Endodermal cell (in vitro differentiated cells): ENCODE measurements at regions not wholly inside any gene's neighbourhood (a gene's known extent, or its start where the extent isn't known, plus 50 kb on each side); places are given as distances from the start of the nearest gene placed in this dataset.

Experiments
- DNase-seq: peaks from one replicate; pipeline ENCODE4 v3.0.0-alpha.2; 2017
- H3K27ac ChIP-seq: 2 replicates; pipeline ENCODE4 v1.5.1; 2013; ENCODE audit warnings: mild to moderate bottlenecking, low read depth, low read length, moderate library complexity
- H3K27me3 ChIP-seq: 2 replicates; pipeline ENCODE4 v1.6.1; 2013; ENCODE audit warnings: mild to moderate bottlenecking, low read length, moderate library complexity; ENCODE audit not compliant: insufficient read depth, control insufficient read depth, poor library complexity, severe bottlenecking
- H3K36me3 ChIP-seq: 2 replicates; pipeline ENCODE4 v1.7.0; 2013; ENCODE audit warnings: mild to moderate bottlenecking, low read length, moderate library complexity; ENCODE audit not compliant: control insufficient read depth, insufficient read depth
- H3K4me1 ChIP-seq: one replicate; pipeline ENCODE4 v1.7.0; 2013; ENCODE audit warnings: low read length; ENCODE audit not compliant: control insufficient read depth, insufficient read depth
- H3K4me3 ChIP-seq: 2 replicates; pipeline ENCODE4 v1.5.1; 2013; ENCODE audit warnings: mild to moderate bottlenecking, low read length, moderate library complexity
- H3K9ac ChIP-seq: 2 replicates; pipeline ENCODE4 v1.6.1; 2013; ENCODE audit warnings: mild to moderate bottlenecking, low read length, moderate library complexity; ENCODE audit not compliant: poor library complexity, severe bottlenecking; ENCODE audit errors: extremely low read depth
- H3K9me3 ChIP-seq: 2 replicates; pipeline ENCODE4 v1.6.1; 2013; ENCODE audit warnings: mild to moderate bottlenecking, low read length, moderate library complexity; ENCODE audit not compliant: control insufficient read depth
- H3K27ac Mint-ChIP-seq: 2 replicates; pipeline ENCODE4 v1.8.0; 2020; ENCODE audit warnings: mixed read lengths
- H3K27me3 Mint-ChIP-seq: 2 replicates; pipeline ENCODE4 v1.8.0; 2021; ENCODE audit warnings: mild to moderate bottlenecking, mixed read lengths; ENCODE audit not compliant: insufficient read depth
- H3K36me3 Mint-ChIP-seq: 2 replicates; pipeline ENCODE4 v1.8.0; 2020; ENCODE audit warnings: low read depth, mixed read lengths
- H3K4me1 Mint-ChIP-seq: 2 replicates; pipeline ENCODE4 v1.8.0; 2020; ENCODE audit warnings: mixed read lengths
- H3K4me3 Mint-ChIP-seq: 2 replicates; pipeline ENCODE4 v1.8.0; 2020; ENCODE audit warnings: mild to moderate bottlenecking, moderate library complexity, mixed read lengths
- H3K9me3 Mint-ChIP-seq: 2 replicates; pipeline ENCODE4 v1.8.0; 2020; ENCODE audit warnings: mild to moderate bottlenecking, mixed read lengths
- CTCF ChIP-seq: fragments of 200-600 bp; sonication (generic); conservative IDR thresholded peaks from 2 replicates; pipeline ENCODE4 v1.5.0; 2021; ENCODE audit warnings: antibody characterized with exemption, mild to moderate bottlenecking
- WGBS, 2 experiments: methylation state at CpG; one replicate each; pipeline versions ENCODE4 v1.1.5 to v1.1.7; 2013; ENCODE audit warnings: missing lambda C conversion rate in 2 of 2, mixed read lengths in 1 of 2; ENCODE audit not compliant: insufficient coverage in 1 of 2, insufficient read length in 1 of 2; 5-methylcytosine and 5-hydroxymethylcytosine counted together

- H3K9ac ChIP-seq: no peak overlapping the region
- no peak for TF ChIP-seq CTCF
- H3K27ac Mint-ChIP-seq: no peak overlapping the region
- peaks cover 2% of the 10 kb centered on the region for H3K36me3 Mint-ChIP-seq
- H3K9me3 Mint-ChIP-seq: peaks cover 31% of the 10 kb centered on the region
- H3K27me3 Mint-ChIP-seq: no peaks in the 10 kb centered on the region
- no peaks in the 10 kb centered on the region for H3K36me3 ChIP-seq
- H3K4me3 Mint-ChIP-seq: no peak overlapping the region
- H3K27ac ChIP-seq: no peak overlapping the region
- H3K9me3 ChIP-seq: peaks cover 14% of the 10 kb centered on the region
- H3K4me1 Mint-ChIP-seq: no peaks in the 10 kb centered on the region
- 74 to 77% methylated on average over 6 of the region's 6 CpGs for WGBS, 2 experiments
- H3K27me3 ChIP-seq: no peaks in the 10 kb centered on the region
- H3K4me3 ChIP-seq: no peak overlapping the region
- no peaks in the 10 kb centered on the region for H3K4me1 ChIP-seq
- DNase-seq: no peak
Observed at GRCh38 chr11:98243897-98244296, 776.9 kb upstream of the CNTN5 start.

DNA sequence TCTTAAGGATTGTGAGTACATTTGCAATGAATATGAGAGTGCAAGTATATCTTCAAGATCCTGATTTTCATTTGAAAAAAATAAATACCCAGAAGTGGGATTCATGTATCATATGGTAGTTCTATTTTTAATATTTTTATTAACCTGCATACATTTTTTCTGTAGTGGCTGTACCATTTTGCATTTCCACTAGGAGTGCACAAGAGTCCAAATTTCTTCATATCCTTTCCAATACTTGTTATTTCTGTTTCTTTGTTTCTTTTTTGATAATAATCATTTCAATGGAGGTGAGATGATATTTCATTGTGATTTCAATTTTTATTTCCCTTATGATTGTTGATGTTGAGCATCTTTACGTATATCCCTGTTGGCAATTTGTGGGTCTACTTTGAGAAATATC lies 759.8 kb upstream of the CNTN5 start:
- H3K4me1 Mint-ChIP-seq: no peaks in the 10 kb centered on the region
- no CpG with 5 or more reads among the region's 1 CpG for WGBS, 2 experiments
- Histone ChIP-seq H3K27me3 (no peaks in the 10 kb centered on the region), H3K4me1 (no peaks in the 10 kb centered on the region), H3K9me3 (no peaks in the 10 kb centered on the region), H3K9ac (no peak overlapping the region), H3K27ac (no peak overlapping the region), H3K36me3 (no peaks in the 10 kb centered on the region), H3K4me3 (no peak overlapping the region)
- no peak overlapping the region for H3K4me3 Mint-ChIP-seq
- no peak for DNase-seq
- H3K27me3 Mint-ChIP-seq: no peaks in the 10 kb centered on the region
- H3K36me3 Mint-ChIP-seq: no peaks in the 10 kb centered on the region
- H3K9me3 Mint-ChIP-seq: no peaks in the 10 kb centered on the region
- TF ChIP-seq CTCF: peak; percentile 65
- H3K27ac Mint-ChIP-seq: no peak overlapping the region

DNA sequence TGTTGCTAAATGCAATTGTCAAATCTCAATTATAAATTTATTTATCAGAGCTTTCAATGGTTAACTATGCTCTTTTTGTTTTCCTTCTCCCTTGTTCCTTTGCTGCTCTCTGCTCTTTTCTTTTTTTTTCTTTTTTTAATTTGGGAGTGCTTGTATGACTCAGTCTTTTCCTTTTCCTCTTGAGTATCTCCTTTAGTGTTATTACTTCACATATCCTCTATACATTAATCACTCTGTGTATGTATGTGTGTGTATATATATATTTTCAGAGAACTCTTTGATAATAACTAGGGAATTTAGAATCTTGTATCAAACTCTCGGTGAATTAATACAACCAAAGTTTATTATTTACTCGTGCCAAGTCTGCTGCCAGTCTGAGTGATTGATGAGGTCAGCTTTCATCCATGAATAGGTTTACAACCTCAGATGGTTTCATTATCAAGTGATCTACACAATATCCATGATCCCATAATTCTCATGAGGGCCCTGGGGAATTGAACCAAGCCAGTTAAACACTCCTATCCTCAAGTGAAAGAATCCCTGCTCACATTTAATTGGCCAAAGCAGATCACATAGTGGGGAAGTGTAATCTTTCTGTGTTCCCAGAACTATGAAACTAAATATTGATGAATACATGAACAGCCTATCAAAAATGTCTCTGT lies 743.4 kb upstream of the CNTN5 start:
- no peak overlapping the region for H3K4me3 ChIP-seq
- no peak for DNase-seq
- no peak for TF ChIP-seq CTCF
- H3K27ac Mint-ChIP-seq: no peak overlapping the region
- no peak overlapping the region for H3K27ac ChIP-seq
- no peaks in the 10 kb centered on the region for H3K9me3 Mint-ChIP-seq
- H3K4me1 ChIP-seq: no peaks in the 10 kb centered on the region
- no peaks in the 10 kb centered on the region for H3K36me3 Mint-ChIP-seq
- H3K4me3 Mint-ChIP-seq: no peak overlapping the region
- peaks cover 2% of the 10 kb centered on the region for H3K4me1 Mint-ChIP-seq
- H3K27me3 ChIP-seq: no peaks in the 10 kb centered on the region
- no peaks in the 10 kb centered on the region for H3K9me3 ChIP-seq
- no peak overlapping the region for H3K9ac ChIP-seq
- 60 to 93% methylated on average over 1 to 2 of the region's 2 CpGs for WGBS, 2 experiments
- H3K36me3 ChIP-seq: no peaks in the 10 kb centered on the region
- H3K27me3 Mint-ChIP-seq: no peaks in the 10 kb centered on the region
